HCT116 (cell line): ENCODE measurements at regions not wholly inside any gene's neighbourhood (a gene's known extent, or its start where the extent isn't known, plus 50 kb on each side); places are given as distances from the start of the nearest gene placed in this dataset.
"Not testable (repeated sequence)": the region's sequence is repeated elsewhere in the genome, so short reads cannot be mapped to it uniquely, and the experiment has no call there.

Experiments
- ATAC-seq: fragments of 200-7000 bp; cut with Tn5 transposase; 2 replicates; pipeline ENCODE4 v1.9.1; 2020; ENCODE audit warnings: mild to moderate bottlenecking, moderate library complexity
- BruUV-seq: library from RNA; stranded (reverse); fragments of 400-500 nt; replicated peaks from 2 replicates; lab custom pipeline; 2021; lab: Mats Ljungman, UMichigan
- CTCF ChIA-PET: fragments of 300-600 bp; sonication (Branson Sonifier 250); formaldehyde crosslinking; loops from one replicate; lab custom pipeline; 2021; ENCODE audit warnings: antibody characterized with exemption; lab: Charles Lee
- POLR2A ChIA-PET: fragments of 300-600, 350-600 bp; sonication (Branson Sonifier 250); formaldehyde crosslinking; loops from one replicate; lab custom pipeline; 2021; ENCODE audit warnings: antibody characterized with exemption; lab: Charles Lee
- RAD21 ChIA-PET, 2 experiments: fragments of 300-600 bp; sonication (Branson Sonifier 250); formaldehyde crosslinking; loops; one replicate each; lab custom pipeline; 2023; ENCODE audit warnings: low total read pairs in 2 of 2; ENCODE audit not compliant: uncharacterized antibody in 2 of 2, unreplicated experiment in 2 of 2, low non-redundant PET in 1 of 2; lab: Charles Lee
- DNase-seq: peaks from one replicate; pipeline ENCODE4 v3.0.0-alpha.2; 2010; ENCODE audit warnings: low read depth, low spot score
- H2AFZ ChIP-seq: fragments of 200-600 bp; shearing (Covaris generic), sonication (generic); 2 replicates; pipeline ENCODE4 v1.6.1; 2017; ENCODE audit warnings: low read depth, mixed run types, mixed read lengths, antibody characterized with exemption, low read length; ENCODE audit not compliant: poor library complexity, severe bottlenecking
- H3K27ac ChIP-seq: 2 replicates; pipeline ENCODE4 v1.5.1; 2012; ENCODE audit warnings: low read depth, low read length
- H3K27me3 ChIP-seq: fragments of 200-600 bp; sonication (generic); 2 replicates; pipeline ENCODE4 v1.6.1; 2016; ENCODE audit warnings: mixed run types, low read length, mixed read lengths; ENCODE audit not compliant: insufficient read depth
- H3K36me3 ChIP-seq, 2 experiments: fragments of 200-500 bp in 1 of 2; fragments of 200-600 bp in 1 of 2; sonication (Bioruptor generic) in 1 of 2; sonication (generic) in 1 of 2; 2 replicates each; pipeline versions ENCODE4 v1.5.1 to v1.6.1; 2014 to 2016; ENCODE audit warnings: low read length in 2 of 2, inconsistent platforms in 1 of 2, mixed read lengths in 1 of 2, mixed run types in 1 of 2; ENCODE audit not compliant: insufficient read depth in 2 of 2, control insufficient read depth in 1 of 2
- H3K4me1 ChIP-seq, 2 experiments: fragments of 200-600 bp in 1 of 2; sonication (generic) in 1 of 2; 2 replicates each; pipeline versions ENCODE4 v1.5.1 to v1.6.1; 2012 to 2017; ENCODE audit warnings: low read length in 2 of 2, inconsistent platforms in 1 of 2, mild to moderate bottlenecking in 1 of 2, mixed read lengths in 1 of 2, mixed run types in 1 of 2, moderate library complexity in 1 of 2; ENCODE audit not compliant: insufficient read depth in 2 of 2, control insufficient read depth in 1 of 2
- H3K4me2 ChIP-seq: fragments of 200-600 bp; sonication (generic); 2 replicates; pipeline ENCODE4 v1.6.1; 2017; ENCODE audit warnings: mixed run types, low read length, mixed read lengths
- H3K4me3 ChIP-seq, 2 experiments: fragments of 200-600 bp in 1 of 2; sonication (generic) in 1 of 2; replicated peaks in 1 of 2; 2 replicates each; pipeline ENCODE4 v1.5.1; 2011 to 2016; ENCODE audit warnings: low read length in 2 of 2, control low read depth in 1 of 2, low read depth in 1 of 2, mild to moderate bottlenecking in 1 of 2, mixed read lengths in 1 of 2, mixed run types in 1 of 2
- H3K79me2 ChIP-seq: fragments of 200-600 bp; sonication (generic); 2 replicates; pipeline ENCODE4 v1.6.1; 2017; ENCODE audit warnings: mild to moderate bottlenecking, mixed run types, low read length, moderate library complexity, mixed read lengths; ENCODE audit not compliant: insufficient read depth
- H3K9ac ChIP-seq: fragments of 200-600 bp; sonication (generic); 2 replicates; pipeline ENCODE4 v1.6.1; 2016; ENCODE audit warnings: low read length, mixed read lengths
- H3K9me2 ChIP-seq: fragments of 200-600 bp; sonication (generic), shearing (Covaris generic); 2 replicates; pipeline ENCODE4 v1.6.1; 2017; ENCODE audit warnings: mixed run types, mild to moderate bottlenecking, moderate library complexity; ENCODE audit not compliant: insufficient read depth
- H3K9me3 ChIP-seq, 2 experiments: fragments of 200-500 bp in 1 of 2; fragments of 200-600 bp in 1 of 2; sonication (Bioruptor generic) in 1 of 2; sonication (generic) in 1 of 2; 2 replicates each; pipeline ENCODE4 v1.6.1; 2014 to 2017; ENCODE audit warnings: low read length in 2 of 2, mixed read lengths in 2 of 2, inconsistent platforms in 1 of 2, low read depth in 1 of 2, mild to moderate bottlenecking in 1 of 2, mixed run types in 1 of 2, moderate library complexity in 1 of 2; ENCODE audit not compliant: control insufficient read depth in 1 of 2, insufficient read depth in 1 of 2
- H4K20me1 ChIP-seq: fragments of 200-600 bp; sonication (generic), shearing (Covaris generic); 2 replicates; pipeline ENCODE4 v1.6.1; 2017; ENCODE audit warnings: mixed run types, mild to moderate bottlenecking, moderate library complexity; ENCODE audit not compliant: insufficient read depth
- CBX3 ChIP-seq: IDR thresholded peaks from 2 replicates; pipeline ENCODE4 v1.6.1; 2012; ENCODE audit warnings: low read depth
- CEBPB ChIP-seq: IDR thresholded peaks from 2 replicates; pipeline ENCODE4 v1.6.1; 2012; ENCODE audit warnings: low read depth
- EGR1 ChIP-seq: IDR thresholded peaks from 2 replicates; pipeline ENCODE4 v1.6.1; 2012; ENCODE audit warnings: low read depth
- FOSL1 ChIP-seq: IDR thresholded peaks from 2 replicates; pipeline ENCODE4 v1.6.1; 2012; ENCODE audit warnings: low read depth
- JUND ChIP-seq: IDR thresholded peaks from 2 replicates; pipeline ENCODE4 v1.6.1; 2012
- MAX ChIP-seq: IDR thresholded peaks from 2 replicates; pipeline ENCODE4 v1.6.1; 2012
- POLR2A ChIP-seq: IDR thresholded peaks from 2 replicates; pipeline ENCODE4 v1.7.0; 2011; ENCODE audit warnings: borderline replicate concordance; ENCODE audit not compliant: insufficient read depth, insufficient read length; ENCODE audit errors: extremely low read depth
- POLR2AphosphoS5 ChIP-seq: IDR thresholded peaks from 2 replicates; pipeline ENCODE4 v1.6.1; 2011; ENCODE audit warnings: mild to moderate bottlenecking, low read depth, low read length, moderate library complexity
- RAD21 ChIP-seq: IDR thresholded peaks from 2 replicates; pipeline ENCODE4 v1.6.1; 2012; ENCODE audit warnings: low read depth, mild to moderate bottlenecking
- SIN3A ChIP-seq: IDR thresholded peaks from 2 replicates; pipeline ENCODE4 v1.6.1; 2012; ENCODE audit warnings: low read depth
- SP1 ChIP-seq: IDR thresholded peaks from 2 replicates; pipeline ENCODE4 v1.6.1; 2012; ENCODE audit warnings: low read depth
- SRF ChIP-seq: IDR thresholded peaks from 2 replicates; pipeline ENCODE4 v1.6.1; 2012; ENCODE audit warnings: low read depth
- YY1 ChIP-seq: IDR thresholded peaks from 2 replicates; pipeline ENCODE4 v1.6.1; 2011; ENCODE audit warnings: low read length, low read depth, moderate library complexity, mild to moderate bottlenecking; ENCODE audit not compliant: insufficient replicate concordance; ENCODE audit errors: extremely low read depth
- ZFX ChIP-seq: fragments of 450-650 bp; IDR thresholded peaks from 2 replicates; pipeline ENCODE4 v1.6.1; 2017
- intact Hi-C: fragments of 100-400 bp; cut with micrococcal nuclease; formaldehyde crosslinking; loops from 2 replicates; pipeline ENCODE4 v1.10.0; 2022

GRCh38 chr10:90096196-90096595, 394.8 kb downstream of the KIF20B start (continued):
- TF ChIP-seq YY1: no peak
- TF ChIP-seq ZFX: no peak
- TF ChIP-seq FOSL1: no peak

GRCh38 chr10:90107581-90107980, 406.2 kb downstream of the KIF20B start:
- ATAC-seq, H3K9me2 ChIP-seq, H3K27ac ChIP-seq, H3K9ac ChIP-seq, intact Hi-C loops, H3K9me3 ChIP-seq, H3K4me3 ChIP-seq, H4K20me1 ChIP-seq, H3K79me2 ChIP-seq, RAD21 ChIA-PET, H2AFZ ChIP-seq, H3K36me3 ChIP-seq, POLR2A ChIA-PET, BruUV-seq, H3K4me2 ChIP-seq, H3K27me3 ChIP-seq, DNase-seq: not testable (repeated sequence)
- CTCF ChIA-PET: interaction anchor here (1.0 kb wide), 1 partner anchor 18 kb away, joined by 3 read pairs; no protein-coding TSS in a partner anchor
- peaks cover 17 to 19% of the 10 kb centered on the region in 2 experiments for H3K4me1 ChIP-seq

GRCh38 chr10:90111671-90112070, 410.3 kb downstream of the KIF20B start:
- DNase-seq (peak; percentile 91), ATAC-seq (peak; percentile 98)
- Histone ChIP-seq H3K79me2 (no peaks in the 10 kb centered on the region), H3K4me2 (peak overlapping the region; percentile 72), H2AFZ (peak overlapping the region; percentile 23), H3K27ac (peak overlapping the region; percentile 77), H3K27me3 (no peaks in the 10 kb centered on the region), H3K4me3 (peak overlapping the region in 1 of 2 experiments; percentile 40; a peak in 2 of 4 replicates), H3K36me3 (no peaks in the 10 kb centered on the region), H3K4me1 (peaks cover 19 to 22% of the 10 kb centered on the region in 2 experiments), H3K9me2 (no peaks in the 10 kb centered on the region), H4K20me1 (no peaks in the 10 kb centered on the region), H3K9ac (peak overlapping the region; percentile 10; the same call in 1 of the 2 replicates), H3K9me3 (no peaks in the 10 kb centered on the region)
- intact Hi-C loops: no loop called here
- RAD21 ChIA-PET: no interaction called here
- POLR2A ChIA-PET: no interaction called here
- no peak for TF ChIP-seq SIN3A
- peak; percentile 98 for TF ChIP-seq EGR1
- peak; percentile 20 for TF ChIP-seq RAD21
- 0 out of 2 replicates have a peak, but pooled peaks have one; percentile 5 for TF ChIP-seq MAX
- peak; percentile 98 for TF ChIP-seq JUND
- TF ChIP-seq POLR2AphosphoS5: peak; percentile 48; the same call in 1 of the 2 replicates
- TF ChIP-seq POLR2A: no peak
- TF ChIP-seq FOSL1: peak; percentile 96
- peak; percentile 30; the same call in 1 of the 2 replicates for TF ChIP-seq CEBPB
- TF ChIP-seq CBX3: peak; percentile 87
- peak; percentile 90 for TF ChIP-seq SP1
- TF ChIP-seq ZFX: no peak
- no peak for TF ChIP-seq YY1
- peak; percentile 68; the same call in 1 of the 2 replicates for TF ChIP-seq SRF
- CTCF ChIA-PET: no interaction called here
- no TSS peak for BruUV-seq
